H1 (cell line): ENCODE measurements at regions not wholly inside any gene's neighbourhood (a gene's known extent, or its start where the extent isn't known, plus 50 kb on each side); places are given as distances from the start of the nearest gene placed in this dataset.

Source experiments
- CTCF ChIA-PET: fragments of 300-600 bp; sonication (Branson Sonifier 250); formaldehyde crosslinking; loops from one replicate; lab custom pipeline; 2021; ENCODE audit not compliant: partially characterized antibody; lab: Charles Lee
- POLR2A ChIA-PET: fragments of 300-600 bp; sonication (Branson Sonifier 250); formaldehyde crosslinking; loops from one replicate; lab custom pipeline; 2021; ENCODE audit warnings: inconsistent platforms; ENCODE audit not compliant: partially characterized antibody; lab: Charles Lee
- DNase-seq, 2 experiments: peaks; one replicate each; pipeline versions ENCODE4 v3.0.0 to v3.0.0-alpha.2; 2010 to 2022; ENCODE audit warnings: low spot score in 2 of 2, low read depth in 1 of 2, mixed read lengths in 1 of 2
- FAIRE-seq: peaks from 2 replicates; lab custom pipeline; 2011; peaks lifted over from hg19 to GRCh38; lab: Jason Lieb, UNC
- H2AFZ ChIP-seq: 2 replicates; pipeline ENCODE4 v1.8.1; 2012; ENCODE audit warnings: low read length, inconsistent platforms
- H2AK5ac ChIP-seq: 2 replicates; pipeline ENCODE4 v1.6.1; 2013; ENCODE audit warnings: low read depth, low read length
- H2BK120ac ChIP-seq: replicated peaks from 2 replicates; pipeline ENCODE3; 2013; ENCODE audit warnings: low read depth, low read length, inconsistent platforms
- H2BK12ac ChIP-seq: 2 replicates; pipeline ENCODE4 v1.6.1; 2013; ENCODE audit warnings: low read depth, low read length
- H2BK15ac ChIP-seq: 2 replicates; pipeline ENCODE4 v1.6.1; 2013; ENCODE audit warnings: low read length
- H2BK20ac ChIP-seq: 2 replicates; pipeline ENCODE4 v1.6.1; 2013; ENCODE audit warnings: low read length
- H2BK5ac ChIP-seq: 2 replicates; pipeline ENCODE4 v1.6.1; 2013; ENCODE audit warnings: low read depth, low read length
- H3K14ac ChIP-seq: 2 replicates; pipeline ENCODE4 v1.6.1; 2013; ENCODE audit warnings: inconsistent platforms; ENCODE audit not compliant: insufficient read length
- H3K18ac ChIP-seq: 2 replicates; pipeline ENCODE4 v1.6.1; 2013; ENCODE audit warnings: low read length; ENCODE audit errors: extremely low read depth
- H3K23ac ChIP-seq: 2 replicates; pipeline ENCODE4 v1.6.1; 2013; ENCODE audit warnings: inconsistent platforms; ENCODE audit not compliant: insufficient read length
- H3K23me2 ChIP-seq: 2 replicates; pipeline ENCODE4 v1.6.1; 2013; ENCODE audit warnings: low read depth, low read length
- H3K27ac ChIP-seq: 2 replicates; pipeline ENCODE4 v1.6.1; 2011; ENCODE audit warnings: low read depth, low read length, inconsistent platforms
- H3K27me3 ChIP-seq, 4 experiments: replicated peaks in 1 of 4; 1 replicate in 1 of 4; 2 replicates in 3 of 4; pipeline versions ENCODE4 v1.6.1 to v1.8.1; 2011 to 2013; ENCODE audit warnings: low read length in 3 of 4, mild to moderate bottlenecking in 3 of 4, inconsistent platforms in 2 of 4, mixed read lengths in 2 of 4, moderate library complexity in 1 of 4; ENCODE audit not compliant: control insufficient read depth in 3 of 4, insufficient read depth in 3 of 4; ENCODE audit errors: extremely low read depth in 1 of 4
- H3K36me3 ChIP-seq, 4 experiments: 2 replicates each; pipeline versions ENCODE4 v1.6.1 to v1.8.1; 2011 to 2013; ENCODE audit warnings: mild to moderate bottlenecking in 4 of 4, low read length in 3 of 4, moderate library complexity in 2 of 4, control low read depth in 1 of 4, inconsistent platforms in 1 of 4; ENCODE audit not compliant: insufficient read depth in 4 of 4, control insufficient read depth in 2 of 4
- H3K4ac ChIP-seq: replicated peaks from 2 replicates; pipeline ENCODE3; 2013; ENCODE audit warnings: low read length, low read depth, mixed read lengths, inconsistent platforms; ENCODE audit not compliant: insufficient read length
- H3K4me1 ChIP-seq, 4 experiments: replicated peaks in 1 of 4; 1 replicate in 1 of 4; 2 replicates in 3 of 4; pipeline versions ENCODE4 v1.6.1 to v1.8.1; 2011 to 2013; ENCODE audit warnings: low read length in 3 of 4, inconsistent platforms in 2 of 4, mixed read lengths in 1 of 4; ENCODE audit not compliant: insufficient read depth in 4 of 4, control insufficient read depth in 3 of 4
- H3K4me2 ChIP-seq, 2 experiments: 2 replicates each; pipeline versions ENCODE4 v1.6.1 to v1.8.1; 2011 to 2013; ENCODE audit warnings: low read depth in 2 of 2, low read length in 2 of 2, control low read depth in 1 of 2, inconsistent platforms in 1 of 2, mild to moderate bottlenecking in 1 of 2; ENCODE audit not compliant: insufficient read depth in 1 of 2
- H3K4me3 ChIP-seq, 4 experiments: fragments of 200-600, 300-600 bp in 1 of 4; sonication (generic), shearing (Covaris generic), sonication (Bioruptor Twin) in 1 of 4; 2 replicates each; pipeline versions ENCODE4 v1.5.1 to v1.8.1; 2011 to 2016; ENCODE audit warnings: low read length in 4 of 4, low read depth in 3 of 4, control low read depth in 2 of 4, inconsistent platforms in 2 of 4, mild to moderate bottlenecking in 2 of 4, mixed read lengths in 1 of 4, moderate library complexity in 1 of 4; ENCODE audit not compliant: insufficient read depth in 2 of 4; ENCODE audit errors: extremely low read depth in 1 of 4
- H3K56ac ChIP-seq: replicated peaks from 2 replicates; pipeline ENCODE3; 2013; ENCODE audit warnings: low read depth, mild to moderate bottlenecking, mixed read lengths, low read length, inconsistent platforms; ENCODE audit not compliant: insufficient read length
- H3K79me1 ChIP-seq: 2 replicates; pipeline ENCODE4 v1.6.1; 2013; ENCODE audit warnings: low read depth, low read length, control low read depth
- H3K79me2 ChIP-seq, 2 experiments: 2 replicates each; pipeline versions ENCODE4 v1.6.1 to v1.8.1; 2012 to 2013; ENCODE audit warnings: low read length in 2 of 2, mild to moderate bottlenecking in 2 of 2, inconsistent platforms in 1 of 2; ENCODE audit not compliant: insufficient read depth in 2 of 2, control insufficient read depth in 1 of 2
- H3K9ac ChIP-seq, 4 experiments: replicated peaks in 1 of 4; 1 replicate in 1 of 4; 2 replicates in 3 of 4; pipeline versions ENCODE4 v1.6.1 to v1.8.1; 2011 to 2013; ENCODE audit warnings: low read depth in 3 of 4, low read length in 3 of 4, control low read depth in 2 of 4, mild to moderate bottlenecking in 2 of 4, moderate library complexity in 2 of 4, inconsistent platforms in 1 of 4; ENCODE audit errors: extremely low read depth in 1 of 4
- H3K9me3 ChIP-seq, 2 experiments: 2 replicates each; pipeline versions ENCODE4 v1.6.1 to v1.8.1; 2012 to 2013; ENCODE audit warnings: mild to moderate bottlenecking in 2 of 2, moderate library complexity in 2 of 2, control low read depth in 1 of 2, inconsistent platforms in 1 of 2, low read depth in 1 of 2, low read length in 1 of 2, mixed read lengths in 1 of 2; ENCODE audit not compliant: insufficient read depth in 2 of 2
- H4K20me1 ChIP-seq, 2 experiments: replicated peaks in 1 of 2; 2 replicates each; pipeline versions ENCODE3 to v1.8.1; 2011 to 2013; ENCODE audit warnings: inconsistent platforms in 2 of 2, low read length in 2 of 2, mild to moderate bottlenecking in 1 of 2; ENCODE audit not compliant: insufficient read depth in 2 of 2, control insufficient read depth in 1 of 2
- H4K5ac ChIP-seq: 2 replicates; pipeline ENCODE4 v1.6.1; 2013; ENCODE audit warnings: low read length, low read depth, mixed read lengths, inconsistent platforms; ENCODE audit not compliant: insufficient read length
- H4K8ac ChIP-seq: 2 replicates; pipeline ENCODE4 v1.8.0; 2013; ENCODE audit warnings: mild to moderate bottlenecking, moderate library complexity, low read length, inconsistent platforms; ENCODE audit not compliant: insufficient read depth; ENCODE audit errors: extremely low read depth
- H4K91ac ChIP-seq: replicated peaks from 2 replicates; pipeline ENCODE3; 2013; ENCODE audit warnings: low read length, mixed read lengths, inconsistent platforms; ENCODE audit not compliant: insufficient read length
- ATF3 ChIP-seq: IDR thresholded peaks from 2 replicates; pipeline ENCODE4 v1.6.1; 2011; ENCODE audit warnings: low read depth, mild to moderate bottlenecking, low read length; ENCODE audit not compliant: insufficient read depth
- CTCF ChIP-seq, 3 experiments: IDR thresholded peaks; 1 replicate in 2 of 3; 2 replicates in 1 of 3; pipeline versions ENCODE4 v1.5.1 to v1.6.1; 2011; ENCODE audit warnings: low read length in 3 of 3, mild to moderate bottlenecking in 3 of 3, inconsistent platforms in 2 of 3, low read depth in 1 of 3, moderate library complexity in 1 of 3; ENCODE audit not compliant: insufficient read depth in 1 of 3; ENCODE audit errors: control extremely low read depth in 1 of 3
- MAX ChIP-seq: IDR thresholded peaks from 2 replicates; pipeline ENCODE4 v1.6.1; 2012; ENCODE audit warnings: inconsistent platforms
- RBBP5 ChIP-seq: IDR thresholded peaks from 2 replicates; pipeline ENCODE4 v1.7.1; 2012; ENCODE audit warnings: low read depth, mild to moderate bottlenecking, inconsistent platforms, low read length, moderate library complexity, borderline replicate concordance
- ZNF274 ChIP-seq: IDR thresholded peaks from 2 replicates; pipeline ENCODE4 v1.7.0; 2012; ENCODE audit warnings: low read length, borderline replicate concordance; ENCODE audit errors: extremely low read depth
- WGBS, 2 experiments: shearing (Covaris generic) in 1 of 2; methylation state at CpG; one replicate each; pipeline versions ENCODE4 v1.1.6 to v1.1.7; 2013 to 2015; ENCODE audit warnings: low lambda C conversion rate in 2 of 2, mixed read lengths in 2 of 2, inconsistent platforms in 1 of 2, low coverage in 1 of 2, missing lambda C conversion rate in 1 of 2; ENCODE audit not compliant: insufficient replicate concordance in 2 of 2, insufficient coverage in 1 of 2, insufficient read length in 1 of 2; ENCODE audit errors: extremely low coverage in 1 of 2, missing lambda C conversion rate in 1 of 2; 5-methylcytosine and 5-hydroxymethylcytosine counted together

GRCh38 chr13:107091861-107092260 lies 523.9 kb upstream of the ARGLU1 start:
- Histone ChIP-seq H4K91ac (no peak overlapping the region), H3K27me3 (no peaks in the 10 kb centered on the region), H2AFZ (no peak overlapping the region), H2BK120ac (no peak overlapping the region)
- CTCF ChIA-PET, result no interaction called here
- TF ChIP-seq ZNF274 (no peak), MAX (no peak), CTCF (IDR thresholded peaks at IDR 0.05; ENCODE audit: control extremely low read depth in 1 of 3, insufficient read depth in 1 of 3, low read depth in 1 of 3, low read length in 3 of 3) (no peak), ATF3 (no peak), RBBP5 (no peak)
- TF ChIP-seq, all 59 proteins: peak for 0
- Histone ChIP-seq H3K79me1 (no peaks in the 10 kb centered on the region), H3K79me2 (no peaks in the 10 kb centered on the region), H2AK5ac (no peak overlapping the region), H3K4ac (no peak overlapping the region), H3K4me1 (no peaks in the 10 kb centered on the region), H3K14ac (no peak overlapping the region), H3K56ac (no peak overlapping the region), H3K18ac (no peak overlapping the region), H4K8ac (no peak overlapping the region), H3K9me3 (no peaks in the 10 kb centered on the region), H3K23me2 (no peaks in the 10 kb centered on the region), H3K4me2 (no peak overlapping the region), H3K9ac (no peak overlapping the region), H3K27ac (no peak overlapping the region), H3K4me3 (no peak overlapping the region), H2BK15ac (no peak overlapping the region), H2BK12ac (no peak overlapping the region), H4K20me1 (no peaks in the 10 kb centered on the region), H3K23ac (no peak overlapping the region), H3K36me3 (no peaks in the 10 kb centered on the region), H4K5ac (no peak overlapping the region), H2BK5ac (no peak overlapping the region), H2BK20ac (no peak overlapping the region)
- WGBS, 2 experiments, result 88% methylated on average over 1 of the region's 1 CpG; no CpG with 5 or more reads in 1 of the 2 experiments
- no peak for DNase-seq
- POLR2A ChIA-PET, result no interaction called here
- no peak for FAIRE-seq
